HUES6 (cell line): ENCODE measurements at regions not wholly inside any gene's neighbourhood (a gene's known extent, or its start where the extent isn't known, plus 50 kb on each side); places are given as distances from the start of the nearest gene placed in this dataset.

ENCODE experiments used
- H3K27ac ChIP-seq: 2 replicates; pipeline ENCODE4 v1.7.0; 2013; ENCODE audit warnings: low read depth, mild to moderate bottlenecking, low read length, inconsistent platforms
- H3K27me3 ChIP-seq: 2 replicates; pipeline ENCODE4 v1.6.1; 2013; ENCODE audit warnings: low read length; ENCODE audit not compliant: control insufficient read depth, insufficient read depth
- H3K36me3 ChIP-seq: 2 replicates; pipeline ENCODE4 v1.6.1; 2013; ENCODE audit warnings: low read length; ENCODE audit not compliant: control insufficient read depth, insufficient read depth
- H3K4me1 ChIP-seq: 2 replicates; pipeline ENCODE4 v1.6.1; 2013; ENCODE audit warnings: low read length; ENCODE audit not compliant: control insufficient read depth, insufficient read depth
- H3K4me3 ChIP-seq: 2 replicates; pipeline ENCODE4 v1.5.1; 2013; ENCODE audit warnings: low read depth, low read length
- H3K9ac ChIP-seq: one replicate; pipeline ENCODE4 v1.6.1; 2013; ENCODE audit warnings: mild to moderate bottlenecking, low read length
- H3K9me3 ChIP-seq: 2 replicates; pipeline ENCODE4 v1.6.1; 2013; ENCODE audit warnings: low read depth, low read length; ENCODE audit not compliant: control insufficient read depth, insufficient read depth

DNA sequence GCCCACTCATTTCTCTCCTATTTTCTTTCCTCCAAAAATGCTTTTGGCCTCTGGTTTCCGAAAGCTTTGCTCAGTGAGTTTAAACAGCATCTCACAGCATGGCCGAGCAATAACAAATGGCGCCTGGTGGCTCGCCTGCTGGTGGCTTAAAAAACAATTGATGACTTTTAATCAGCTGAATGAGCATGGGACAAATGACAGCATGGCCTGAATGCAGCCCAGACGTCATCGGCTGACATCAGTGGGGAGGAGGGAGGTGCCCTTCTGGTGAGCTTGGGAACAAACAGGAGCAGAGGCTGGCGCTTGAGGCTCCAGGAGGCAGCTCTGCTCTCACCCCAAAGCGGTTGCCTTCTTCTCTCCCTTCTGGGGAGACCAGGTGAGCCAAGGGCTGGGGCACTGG, 286.4 kb downstream of the BCOR start:
- peaks cover 44% of the 10 kb centered on the region for H3K4me1 ChIP-seq
- no peak overlapping the region for H3K9ac ChIP-seq
- no peaks in the 10 kb centered on the region for H3K36me3 ChIP-seq
- no peaks in the 10 kb centered on the region for H3K27me3 ChIP-seq
- H3K4me3 ChIP-seq = no peak overlapping the region
- no peaks in the 10 kb centered on the region; the same call in 1 of the 2 replicates for H3K9me3 ChIP-seq
- H3K27ac ChIP-seq = no peak overlapping the region

DNA sequence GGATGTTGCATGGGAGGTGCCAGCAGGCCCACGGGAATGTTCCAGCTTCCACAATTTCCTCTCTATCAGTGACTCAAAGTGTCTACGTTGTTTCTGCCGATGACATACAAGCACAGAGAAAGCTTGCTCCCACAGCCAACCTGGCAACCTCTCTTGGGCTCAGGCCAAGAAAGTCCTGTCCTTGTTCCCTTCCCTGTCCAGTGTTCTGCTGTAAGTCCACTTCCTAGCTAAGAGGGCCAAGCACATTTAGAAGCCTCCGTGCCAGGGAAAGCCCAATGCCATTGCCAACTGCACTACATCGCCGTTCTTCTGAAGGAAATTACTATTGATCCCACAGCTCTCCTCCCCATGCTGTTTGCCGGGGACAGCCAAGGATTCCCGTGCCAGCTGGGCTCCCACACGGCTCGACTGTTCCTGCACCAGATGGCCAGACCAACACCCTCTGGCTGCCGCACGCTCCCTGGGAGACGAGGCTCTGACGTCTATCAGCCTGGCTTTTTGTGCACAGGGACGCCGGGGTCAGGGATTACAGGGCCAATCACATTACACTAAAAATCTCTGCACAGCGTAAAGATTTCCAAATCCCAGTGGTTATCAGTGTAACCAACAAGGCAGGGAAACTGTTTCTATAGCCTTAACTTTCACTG, 284.0 kb downstream of the BCOR start:
- Histone ChIP-seq H3K9me3 (no peaks in the 10 kb centered on the region; the same call in 1 of the 2 replicates), H3K4me3 (no peak overlapping the region), H3K4me1 (peaks cover 53% of the 10 kb centered on the region), H3K36me3 (no peaks in the 10 kb centered on the region), H3K9ac (no peak overlapping the region), H3K27me3 (no peaks in the 10 kb centered on the region), H3K27ac (no peak overlapping the region)

GRCh38 chrX:39814391-39814790, 283.4 kb downstream of the BCOR start:
- no peak overlapping the region for H3K9ac ChIP-seq
- no peak overlapping the region for H3K27ac ChIP-seq

GRCh38 chrX:39815631-39816030, 282.1 kb downstream of the BCOR start:
- Histone ChIP-seq H3K9me3 (no peaks in the 10 kb centered on the region; the same call in 1 of the 2 replicates), H3K36me3 (no peaks in the 10 kb centered on the region), H3K27ac (peak overlapping the region; percentile 83; the same call in 1 of the 2 replicates), H3K4me1 (peaks cover 56% of the 10 kb centered on the region), H3K27me3 (no peaks in the 10 kb centered on the region), H3K4me3 (no peak overlapping the region), H3K9ac (peak overlapping the region; percentile 64)

More at GRCh38 chrX:39814391-39814790, 283.4 kb downstream of the BCOR start:
- no peaks in the 10 kb centered on the region for H3K36me3 ChIP-seq
- no peak overlapping the region for H3K4me3 ChIP-seq
- H3K4me1 ChIP-seq = peaks cover 53% of the 10 kb centered on the region
- H3K9me3 ChIP-seq = no peaks in the 10 kb centered on the region; the same call in 1 of the 2 replicates
- no peaks in the 10 kb centered on the region for H3K27me3 ChIP-seq

DNA sequence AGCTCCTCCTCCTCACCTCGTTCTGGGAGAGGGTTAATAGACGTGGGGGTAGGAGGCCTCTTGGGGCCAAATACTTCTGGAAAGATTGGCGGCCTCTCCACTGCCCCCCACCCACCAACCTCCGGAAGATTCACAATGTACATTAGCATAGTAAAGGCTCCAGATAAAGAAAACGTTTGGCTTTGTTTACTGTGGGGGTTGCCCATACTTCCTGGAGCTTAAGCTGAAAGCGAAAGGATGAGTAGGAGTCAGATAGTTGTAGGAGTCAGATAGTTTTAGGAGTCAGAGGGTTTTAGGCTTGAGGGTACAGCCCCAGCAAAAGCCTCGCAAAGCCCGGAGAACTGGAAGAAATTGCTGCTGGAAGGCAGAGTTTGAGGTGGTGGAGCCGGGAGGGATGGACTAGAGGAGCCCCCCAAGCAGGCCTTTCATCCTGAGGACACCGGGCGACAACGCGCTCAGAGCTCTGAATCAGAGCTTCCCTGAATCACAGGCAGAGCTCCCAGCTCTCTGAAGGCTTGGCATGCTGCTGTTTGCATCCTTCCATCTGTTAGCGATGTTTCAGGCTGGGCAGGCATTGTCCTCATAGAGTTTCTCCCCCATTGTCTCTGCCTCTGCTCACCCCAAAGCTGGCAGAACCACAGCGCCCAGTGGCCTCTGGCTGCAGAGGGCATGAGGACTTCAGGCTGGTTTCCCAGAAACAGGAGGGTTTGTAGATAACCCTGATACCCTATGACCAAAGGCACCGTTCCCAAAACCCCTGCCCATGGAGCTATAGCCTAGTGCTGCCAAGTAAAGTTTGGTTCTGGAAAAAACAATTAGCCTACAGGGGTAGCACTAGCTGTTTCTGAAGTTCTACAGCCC, 280.7 kb downstream of the BCOR start:
- H3K9ac ChIP-seq = peak overlapping the region; percentile 92
- H3K9me3 ChIP-seq = peaks cover 3% of the 10 kb centered on the region; the same call in 1 of the 2 replicates
- H3K36me3 ChIP-seq = no peaks in the 10 kb centered on the region
- H3K27ac ChIP-seq = peak overlapping the region; percentile 94
- no peaks in the 10 kb centered on the region for H3K27me3 ChIP-seq
- peaks cover 60% of the 10 kb centered on the region for H3K4me1 ChIP-seq
- H3K4me3 ChIP-seq = peak overlapping the region; percentile 40

GRCh38 chrX:39817754-39818470, 279.8 kb downstream of the BCOR start:
- Histone ChIP-seq H3K27me3 (no peaks in the 10 kb centered on the region), H3K36me3 (no peaks in the 10 kb centered on the region), H3K4me3 (peak overlapping the region; percentile 40; the same call in 1 of the 2 replicates), H3K4me1 (peaks cover 64% of the 10 kb centered on the region), H3K9me3 (peaks cover 5% of the 10 kb centered on the region; the same call in 1 of the 2 replicates), H3K27ac (peak overlapping the region; percentile 94), H3K9ac (peak overlapping the region; percentile 92)

GRCh38 chrX:39818750-39819149, 279.0 kb downstream of the BCOR start:
- Histone ChIP-seq H3K9ac (peak overlapping the region; percentile 44), H3K4me3 (peak overlapping the region; percentile 9; the same call in 1 of the 2 replicates), H3K4me1 (peaks cover 61% of the 10 kb centered on the region), H3K27me3 (no peaks in the 10 kb centered on the region), H3K9me3 (peaks cover 11% of the 10 kb centered on the region; the same call in 1 of the 2 replicates), H3K36me3 (no peaks in the 10 kb centered on the region), H3K27ac (peak overlapping the region; percentile 94; the same call in 1 of the 2 replicates)

DNA sequence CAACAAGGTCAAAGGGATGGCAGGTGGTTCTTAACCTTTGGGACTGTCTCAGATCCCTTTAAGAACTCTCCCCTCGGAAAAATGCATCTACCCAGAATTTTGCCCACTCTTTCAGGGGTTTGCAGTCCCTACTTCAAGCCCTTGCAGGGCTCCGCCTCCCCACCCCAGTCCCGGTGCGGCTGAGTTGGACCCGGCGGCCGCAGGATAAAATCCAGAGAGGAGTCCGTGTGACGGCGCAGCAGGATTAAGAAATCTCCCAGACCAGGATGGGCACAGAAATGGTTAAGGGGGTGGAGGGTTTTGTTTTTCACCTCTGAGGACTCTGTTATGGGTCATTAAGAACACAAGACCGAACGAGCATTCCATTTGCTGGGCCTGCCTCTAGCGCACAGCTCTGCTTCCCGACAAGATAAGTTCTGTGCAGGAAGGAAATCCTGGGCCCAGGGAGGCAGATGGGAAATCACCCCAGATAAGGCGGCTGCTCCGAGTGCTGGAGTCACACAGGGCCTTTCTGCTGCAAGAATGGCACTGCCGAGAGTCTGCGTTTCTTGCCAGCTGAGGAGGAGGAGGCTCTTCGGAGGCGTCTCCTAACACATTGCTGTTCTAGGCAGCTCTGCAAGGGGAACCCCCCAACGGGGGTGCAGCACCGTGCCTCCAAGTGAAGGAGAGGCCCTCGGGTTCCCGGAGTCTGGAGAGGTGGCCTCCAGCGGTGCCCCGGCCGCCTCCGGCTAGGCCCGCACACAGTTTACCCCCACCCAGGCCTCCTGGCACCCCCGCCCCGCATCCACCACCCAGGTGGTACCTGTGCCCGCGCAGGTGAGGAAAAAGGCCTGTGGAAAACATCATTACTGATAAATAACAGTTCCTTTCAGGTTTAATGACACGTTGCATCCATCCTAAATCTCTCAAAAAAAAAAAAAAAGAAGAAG, 277.6 kb downstream of the BCOR start:
- peak overlapping the region; percentile 50; the same call in 1 of the 2 replicates for H3K27ac ChIP-seq
- H3K9ac ChIP-seq = peak overlapping the region; percentile 86
- peak overlapping the region; percentile 49 for H3K4me3 ChIP-seq
- H3K4me1 ChIP-seq = peaks cover 56% of the 10 kb centered on the region
- H3K9me3 ChIP-seq = peaks cover 11% of the 10 kb centered on the region; the same call in 1 of the 2 replicates
- no peaks in the 10 kb centered on the region for H3K36me3 ChIP-seq
- no peaks in the 10 kb centered on the region for H3K27me3 ChIP-seq

DNA sequence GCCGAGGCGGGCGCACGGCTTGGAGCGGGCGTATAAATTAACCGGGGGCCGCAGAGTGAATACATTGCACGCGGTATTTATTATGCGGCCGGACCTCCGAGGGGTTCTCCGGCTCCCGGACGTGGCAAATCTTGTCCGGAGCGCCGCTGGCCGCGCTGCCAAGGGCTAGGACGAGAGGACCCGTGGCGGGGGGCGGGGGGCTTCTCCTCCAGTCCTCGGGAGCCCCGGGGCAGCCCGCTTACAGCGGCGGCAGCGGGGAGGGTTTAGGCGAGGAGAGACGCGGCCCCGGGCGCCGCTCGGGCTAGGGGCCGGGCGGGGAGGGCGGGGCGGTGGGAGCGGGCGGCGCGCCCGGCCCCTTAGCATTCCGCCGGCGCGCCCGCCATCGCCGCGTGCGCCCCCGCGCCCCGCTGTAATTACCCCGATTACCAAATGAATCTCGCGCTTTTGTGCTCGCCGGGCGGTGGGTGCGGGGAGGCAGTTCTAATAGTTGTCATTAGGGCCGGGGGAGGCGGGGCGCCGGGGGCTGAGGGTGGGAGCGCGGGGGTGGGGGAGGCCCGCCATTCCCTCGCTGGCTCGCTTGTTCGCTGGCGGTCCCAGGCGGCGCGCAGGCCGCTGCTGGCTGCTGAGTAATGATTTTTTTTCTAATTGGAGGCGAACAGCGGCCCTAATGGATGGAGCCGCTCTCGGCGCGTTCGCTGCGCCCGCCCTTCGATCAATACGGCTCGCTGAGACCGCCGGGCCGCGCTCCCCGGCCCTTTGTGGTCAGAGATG, 276.6 kb downstream of the BCOR start:
- Histone ChIP-seq H3K27me3 (no peaks in the 10 kb centered on the region), H3K4me1 (peaks cover 47% of the 10 kb centered on the region), H3K27ac (peak overlapping the region; percentile 50; the same call in 1 of the 2 replicates), H3K9me3 (peaks cover 19% of the 10 kb centered on the region; the same call in 1 of the 2 replicates), H3K4me3 (peak overlapping the region; percentile 49), H3K36me3 (no peaks in the 10 kb centered on the region), H3K9ac (peak overlapping the region; percentile 67)
